CD4-positive, alpha-beta T cell treated with Interleukin-15 for 1 hour (primary cell): ENCODE measurements at regions not wholly inside any gene's neighbourhood (a gene's known extent, or its start where the extent isn't known, plus 50 kb on each side); places are given as distances from the start of the nearest gene placed in this dataset.
"Not testable (repeated sequence)": the region's sequence is repeated elsewhere in the genome, so short reads cannot be mapped to it uniquely, and the experiment has no call there.

ENCODE experiments used
- DNase-seq: peaks from one replicate; pipeline ENCODE4 v3.0.0-alpha.2; 2020

DNA sequence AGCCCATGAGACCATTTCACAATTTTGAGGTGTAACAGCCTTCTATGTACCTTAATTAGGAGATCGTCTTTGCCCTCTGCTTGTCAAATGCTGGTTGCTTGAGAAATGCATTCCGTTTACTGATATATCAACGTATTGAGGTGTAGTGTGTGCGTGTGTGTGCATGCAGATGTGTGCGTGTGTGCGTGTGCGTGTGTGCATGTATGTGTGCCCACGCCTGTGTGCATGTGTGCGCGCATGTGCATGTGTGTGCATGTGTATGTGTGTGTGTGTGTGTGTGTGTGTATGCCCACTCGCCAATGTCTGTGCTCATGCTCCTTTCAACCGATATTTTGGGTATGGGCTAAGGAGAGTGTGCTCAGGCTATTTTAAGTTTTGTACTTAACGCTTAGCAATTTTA lies 81.5 kb upstream of the ZFHX3 start:
- DNase-seq: no peak

DNA sequence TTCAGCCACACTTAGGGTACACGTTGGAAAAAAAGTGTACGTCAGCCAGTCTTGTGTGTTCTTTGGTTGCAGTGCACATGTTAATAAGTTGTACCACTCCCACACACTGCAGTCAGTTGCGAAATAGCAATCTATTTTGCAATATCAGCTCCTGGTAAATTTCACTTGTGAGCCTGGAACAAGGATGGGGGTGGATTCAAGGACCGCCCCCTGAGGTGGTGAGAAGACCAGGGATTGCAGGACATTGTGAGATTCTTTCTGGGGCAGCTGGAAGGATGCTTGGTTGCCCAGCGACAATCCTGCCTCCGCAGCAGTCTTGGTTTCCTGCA lies 78.6 kb upstream of the ZFHX3 start:
- DNase-seq: no peak

DNA sequence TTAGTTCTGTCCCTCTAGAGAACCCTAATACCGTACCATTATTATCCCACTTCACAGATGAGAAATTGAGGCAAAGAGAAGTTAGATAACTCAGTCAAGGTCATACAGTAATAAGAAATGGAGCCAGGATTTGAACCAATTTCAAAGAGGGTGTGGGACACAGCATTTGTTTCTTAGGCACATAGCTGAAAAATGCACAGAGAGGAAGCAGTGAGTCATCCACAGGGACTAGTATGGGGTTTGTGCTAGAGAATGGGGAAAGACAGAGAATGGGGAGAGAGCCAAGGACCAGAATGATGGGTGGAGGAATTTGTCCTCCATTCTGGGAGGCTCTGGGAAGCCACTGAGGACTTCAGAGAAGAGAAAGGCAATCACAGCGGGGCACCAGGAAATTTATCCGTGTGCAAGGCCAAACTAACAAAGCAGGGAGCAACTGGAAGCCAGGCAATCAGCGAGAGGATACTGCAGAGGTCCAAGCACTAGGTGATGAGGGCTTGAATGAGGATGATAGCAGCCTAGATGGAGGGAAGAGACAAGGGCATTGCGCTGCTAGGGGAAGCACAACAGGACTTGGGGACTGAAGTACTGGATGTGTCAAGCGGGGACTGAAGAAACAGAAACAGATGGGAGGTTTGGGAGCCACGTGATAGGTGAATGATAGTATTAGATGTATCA lies 78.1 kb upstream of the ZFHX3 start:
- DNase-seq: no peak

DNA sequence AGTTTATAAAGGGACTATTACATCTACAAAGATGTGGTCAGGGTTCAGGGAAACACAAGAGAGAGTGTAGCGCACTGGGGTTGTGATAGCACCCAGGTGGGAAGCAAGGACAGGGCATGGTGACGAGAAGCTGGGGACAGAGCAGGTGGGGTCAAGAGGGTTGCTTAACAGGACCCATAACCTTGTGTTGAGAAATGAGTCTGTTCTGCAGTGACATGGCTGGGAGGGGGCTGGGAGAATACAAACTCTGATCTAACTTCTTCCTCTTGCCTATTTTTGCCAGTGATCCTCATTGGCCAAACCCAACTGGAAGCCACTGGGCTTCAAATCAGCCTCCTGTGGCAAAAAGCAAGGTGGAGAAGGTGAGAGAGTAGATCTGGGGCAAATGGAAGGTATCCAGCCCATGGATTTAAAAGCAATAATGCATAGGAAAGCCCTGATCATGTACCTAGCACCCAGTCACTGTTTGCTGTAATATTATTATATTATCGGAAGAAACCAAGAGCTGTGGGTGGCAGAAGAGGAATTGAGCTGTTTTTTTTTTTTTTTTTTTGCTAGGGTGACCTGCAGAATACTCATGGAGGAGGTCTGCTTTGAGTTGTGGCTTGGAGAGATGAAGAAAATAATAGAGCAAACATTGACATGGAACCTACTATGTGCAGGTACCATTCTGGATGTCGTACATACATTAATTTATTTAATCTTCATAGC lies 76.9 kb upstream of the ZFHX3 start:
- no peak for DNase-seq

DNA sequence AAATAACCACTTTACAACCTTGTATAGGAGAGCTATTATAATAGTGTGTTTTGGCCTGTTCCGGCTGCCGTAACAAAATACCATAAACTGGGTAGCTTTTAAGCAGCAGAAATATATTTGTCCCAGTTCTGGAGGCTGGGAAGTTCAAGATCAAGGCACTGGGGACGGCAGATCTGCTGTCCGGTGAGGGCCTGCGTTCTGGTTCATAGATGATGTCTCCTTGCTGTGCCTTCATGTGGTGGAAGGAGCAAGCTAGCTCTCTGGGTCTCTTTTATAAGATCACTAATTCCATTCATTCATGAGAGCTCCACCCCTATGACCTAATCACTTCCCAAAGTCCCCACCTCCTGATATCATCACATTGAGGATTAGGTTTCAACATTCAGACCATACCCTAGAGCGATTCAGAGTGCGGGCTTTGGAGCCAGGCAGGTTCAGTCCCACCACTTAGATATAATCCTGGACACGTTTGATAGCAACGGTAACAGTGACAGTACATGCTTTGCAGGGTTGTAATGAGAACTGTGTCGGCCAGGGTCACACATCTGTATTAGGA lies 76.2 kb upstream of the ZFHX3 start:
- DNase-seq: no peak

DNA sequence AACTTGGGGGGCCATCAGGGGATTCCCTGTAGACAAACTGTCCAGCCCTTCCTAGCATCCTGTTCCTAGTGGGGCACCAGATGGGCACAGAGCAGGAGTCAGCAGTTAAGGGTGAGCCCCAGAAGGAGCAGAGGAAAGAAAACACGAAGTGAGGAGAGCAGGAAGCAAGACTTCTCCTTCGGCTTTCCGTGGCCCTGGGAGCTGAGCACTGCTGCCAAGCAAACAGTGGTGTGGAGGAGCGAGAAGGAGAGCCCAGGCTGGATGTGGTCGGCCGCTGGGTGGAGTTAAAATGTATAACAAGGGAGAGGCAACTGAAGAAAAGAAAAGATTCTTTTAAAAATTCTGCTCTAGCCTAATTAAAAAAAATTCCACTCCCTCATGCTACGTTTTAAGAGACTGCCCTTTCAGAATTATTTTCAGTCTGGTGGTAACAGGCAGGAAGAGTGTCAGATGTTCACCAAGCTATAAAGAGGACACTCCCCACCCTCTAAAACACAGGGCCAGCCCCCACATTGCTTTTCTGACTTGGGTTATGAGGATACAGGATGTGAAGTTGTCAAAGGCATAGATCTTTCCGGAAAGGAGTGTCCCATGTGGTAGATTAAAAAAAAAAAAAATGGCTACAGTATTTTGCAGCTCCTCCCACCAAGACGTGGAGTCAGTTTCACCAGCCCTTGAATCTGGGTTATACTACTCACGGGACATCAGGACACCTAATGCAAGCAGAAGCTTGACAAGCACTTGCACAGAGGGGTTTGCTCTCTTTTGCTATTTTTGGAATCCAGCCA lies 74.9 kb upstream of the ZFHX3 start:
- DNase-seq: no peak

DNA sequence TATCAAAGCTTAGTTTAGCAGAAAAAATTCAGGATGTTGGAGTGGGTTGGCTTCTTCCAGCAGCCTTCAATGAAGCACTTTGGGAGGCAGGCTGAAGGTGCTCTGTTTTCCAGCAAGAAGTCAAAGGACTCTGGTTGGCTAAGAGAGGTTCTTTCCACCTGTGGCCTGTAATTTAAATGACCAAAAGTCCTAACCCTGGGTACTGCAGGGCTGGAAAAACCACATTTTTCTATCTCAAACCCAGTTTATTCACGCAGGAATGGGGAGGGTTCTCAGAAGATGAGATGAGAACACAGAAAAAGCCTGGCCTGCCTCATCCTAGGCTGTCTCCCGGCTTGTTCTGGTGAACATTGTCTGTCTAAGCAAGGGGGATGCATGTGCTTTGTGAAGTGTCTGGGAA lies 68.6 kb upstream of the ZFHX3 start:
- no peak for DNase-seq

DNA sequence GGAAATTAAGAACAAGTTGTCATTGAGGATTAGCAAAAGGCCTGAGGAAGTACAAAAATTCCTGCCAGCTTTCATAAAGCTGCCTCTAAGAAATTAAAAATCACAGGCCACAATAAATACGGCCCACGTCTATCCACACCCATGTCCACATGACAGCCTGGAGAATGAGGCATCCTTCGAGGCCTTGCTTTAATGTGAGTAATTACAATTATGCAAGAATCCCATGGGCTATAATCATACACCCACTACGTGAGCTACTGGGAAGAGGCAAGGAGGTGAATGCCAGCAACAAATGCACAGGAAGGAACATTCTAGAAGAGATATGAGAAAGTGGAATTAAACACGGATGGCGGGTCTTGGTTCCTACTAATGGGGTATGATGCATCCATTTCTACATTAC lies 65.4 kb upstream of the ZFHX3 start:
- DNase-seq: no peak

DNA sequence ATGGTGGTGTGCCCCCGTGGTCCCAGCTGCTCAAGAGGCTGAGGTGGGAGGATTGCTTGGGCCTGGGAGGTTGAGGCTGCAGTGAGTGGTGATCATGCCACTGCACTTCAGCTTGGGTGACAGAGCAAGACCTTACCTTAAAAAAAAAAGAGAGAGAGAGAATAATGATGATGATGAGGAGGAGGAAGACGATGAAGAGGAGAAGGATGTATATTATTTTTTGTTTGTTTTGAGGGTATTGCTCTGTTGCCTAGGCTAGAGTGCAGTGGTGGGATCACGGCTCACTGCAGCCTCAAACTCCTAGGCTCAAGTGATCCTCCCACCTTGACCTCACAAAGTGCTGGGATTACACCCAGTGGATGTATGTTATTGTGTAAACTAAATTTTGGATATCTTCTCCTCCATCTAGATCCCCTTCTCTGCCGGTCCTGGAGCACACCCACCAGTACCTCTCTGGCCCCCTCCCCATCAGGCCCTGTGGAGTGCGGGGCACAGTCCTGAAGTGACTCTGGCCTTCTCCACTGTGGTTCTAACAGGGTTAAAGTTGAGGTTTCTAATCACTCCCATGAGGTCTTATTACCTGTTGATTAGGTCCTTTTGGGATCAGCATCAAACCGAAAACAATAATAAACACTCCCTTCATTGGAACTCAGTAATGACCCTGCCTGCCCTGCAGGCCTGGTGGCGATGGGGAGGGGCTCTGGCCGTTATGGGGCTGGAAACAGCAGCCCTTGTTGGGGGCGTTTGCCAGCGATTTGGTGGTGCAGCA lies 60.5 kb upstream of the ZFHX3 start:
- no peak for DNase-seq

DNA sequence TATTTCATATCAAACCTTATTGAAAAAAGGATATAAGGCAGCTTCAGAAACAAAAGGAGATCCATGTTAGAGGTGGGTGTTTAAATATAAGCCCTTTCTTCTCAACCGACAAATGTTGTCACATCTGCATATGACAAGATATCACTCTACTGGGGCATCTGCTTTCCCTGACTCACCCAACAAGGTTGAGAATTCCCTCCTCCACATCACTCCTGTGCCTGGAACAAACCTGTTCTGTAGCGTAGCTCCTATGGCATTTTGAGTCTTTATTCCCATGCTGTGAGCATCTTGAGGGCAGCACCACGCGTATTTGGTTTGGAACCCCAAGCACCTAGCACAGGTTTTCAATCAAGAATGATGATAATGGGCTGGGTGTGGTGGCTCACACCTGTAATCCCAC lies 59.4 kb upstream of the ZFHX3 start:
- DNase-seq: no peak

DNA sequence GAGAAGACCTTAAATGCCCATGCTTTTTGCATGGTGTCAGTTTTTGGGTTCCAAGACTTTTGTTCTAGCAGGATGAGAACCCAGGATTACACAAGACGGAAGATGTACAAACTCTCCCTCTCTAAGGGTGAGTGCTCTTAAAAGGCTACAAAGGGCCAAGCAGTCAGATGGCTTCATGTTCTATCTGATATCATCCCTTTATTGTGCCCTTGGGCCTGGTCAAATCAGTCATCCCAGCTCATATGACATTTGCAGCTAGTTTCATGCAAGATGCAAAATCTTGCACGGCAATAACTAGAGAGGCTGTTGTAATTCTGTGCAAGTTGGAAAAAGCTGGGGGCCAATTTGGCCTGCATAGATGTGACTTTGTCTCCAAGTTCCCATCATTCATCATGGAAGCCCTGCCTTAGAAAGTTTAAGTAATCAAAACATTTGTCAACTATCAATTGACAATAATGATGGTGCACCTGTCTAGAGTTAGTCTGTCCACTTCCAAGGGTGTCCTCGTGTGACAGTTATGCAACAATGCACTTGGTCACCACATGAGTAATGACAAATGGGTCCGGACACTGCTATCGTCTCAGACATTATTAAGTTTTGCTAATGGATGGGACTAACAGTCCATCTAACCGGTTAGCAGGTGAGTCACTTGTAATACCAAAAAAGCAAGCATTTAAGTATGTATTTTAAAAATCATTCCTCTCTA lies 58.6 kb upstream of the ZFHX3 start:
- no peak for DNase-seq

DNA sequence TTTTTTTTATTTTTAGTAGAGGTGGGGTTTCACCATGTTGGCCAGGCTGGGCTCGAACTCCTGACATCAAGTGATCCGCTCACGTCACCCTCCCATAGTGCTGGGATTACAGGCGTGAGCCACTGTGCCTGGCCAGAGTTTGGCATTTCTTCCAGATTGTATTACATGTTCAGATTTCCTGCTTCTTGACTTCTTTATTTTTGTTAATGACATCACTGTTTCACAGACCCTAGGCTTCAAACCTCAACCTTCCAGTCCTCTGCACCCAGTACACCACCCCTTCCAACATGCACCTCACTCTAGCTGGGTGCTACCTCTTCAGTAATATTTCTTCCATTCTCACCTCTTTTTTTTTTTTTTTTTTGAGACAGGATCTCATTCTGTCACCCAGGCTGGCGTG lies 53.6 kb upstream of the ZFHX3 start:
- DNase-seq: no peak

DNA sequence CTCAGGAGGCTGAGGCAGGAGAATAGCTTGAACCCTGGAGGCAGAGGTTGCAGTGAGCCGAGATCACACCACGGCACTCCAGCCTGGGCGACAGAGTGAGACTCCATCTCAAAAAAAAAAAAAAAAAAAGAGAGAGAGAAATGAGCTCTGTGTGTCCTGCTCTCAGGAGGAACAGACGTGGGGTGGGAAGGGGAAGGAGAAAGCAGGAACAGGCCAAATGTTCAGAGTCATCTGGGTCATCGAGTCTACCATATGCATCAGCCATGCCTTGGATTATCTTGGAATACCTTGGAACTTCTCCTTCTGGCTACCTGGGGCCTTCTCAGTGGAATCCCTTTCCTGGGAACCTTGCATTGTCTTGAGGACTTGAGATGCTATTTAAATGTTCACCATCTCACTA lies 51.7 kb upstream of the ZFHX3 start:
- DNase-seq: not testable (repeated sequence)
